GM12878 (cell line): ENCODE measurements at regions not wholly inside any gene's neighbourhood (a gene's known extent, or its start where the extent isn't known, plus 50 kb on each side); places are given as distances from the start of the nearest gene placed in this dataset.

ENCODE experiments used
- ATAC-seq: fragments of 200-7000 bp; cut with Tn5 transposase; 3 replicates; pipeline ENCODE4 v1.9.1; 2020; ENCODE audit warnings: mild to moderate bottlenecking, moderate library complexity
- BruUV-seq: library from RNA; stranded (reverse); fragments of 400-500 nt; replicated peaks from 2 replicates; lab custom pipeline; 2021; lab: Mats Ljungman, UMichigan
- CTCF ChIA-PET: fragments of 300-600 bp; sonication (Branson Sonifier 250); formaldehyde crosslinking; extraction: SDS; loops from one replicate; lab custom pipeline; 2021; ENCODE audit warnings: inconsistent platforms; lab: Yijun Ruan, JAX
- POLR2A ChIA-PET: fragments of 350-600 bp; formaldehyde crosslinking; extraction: SDS; loops from one replicate; lab custom pipeline; 2021; ENCODE audit warnings: inconsistent platforms; lab: Charles Lee
- RAD21 ChIA-PET: fragments of 300-600 bp; sonication (Branson Sonifier 250); formaldehyde crosslinking; loops from one replicate; lab custom pipeline; 2023; ENCODE audit warnings: antibody characterized with exemption; ENCODE audit not compliant: unreplicated experiment; lab: Charles Lee
- SMC1A ChIA-PET: fragments of 300-600 bp; sonication (Branson Sonifier 250); formaldehyde crosslinking; loops from one replicate; lab custom pipeline; 2023; ENCODE audit not compliant: unreplicated experiment, uncharacterized antibody; lab: Charles Lee
- DNase-seq: peaks from one replicate; pipeline ENCODE4 v3.0.0-alpha.2; 2011; ENCODE audit warnings: low read depth, low spot score
- FAIRE-seq: peaks from 3 replicates; lab custom pipeline; 2011; peaks lifted over from hg19 to GRCh38; lab: Jason Lieb, UNC
- H2AFZ ChIP-seq: 2 replicates; pipeline ENCODE4 v1.6.0; 2011; ENCODE audit warnings: low read depth, low read length, control low read depth; ENCODE audit not compliant: control insufficient read depth
- H3K27ac ChIP-seq: 2 replicates; pipeline ENCODE4 v1.5.1; 2011; ENCODE audit warnings: control low read depth; ENCODE audit not compliant: control insufficient read depth, insufficient read depth
- H3K27me3 ChIP-seq, 2 experiments: replicated peaks in 1 of 2; 2 replicates each; pipeline versions ENCODE4 v1.6.0 to v1.6.1; 2011; ENCODE audit warnings: low read length in 1 of 2; ENCODE audit not compliant: control insufficient read depth in 2 of 2, insufficient read depth in 2 of 2
- H3K36me3 ChIP-seq, 2 experiments: 2 replicates each; pipeline ENCODE4 v1.5.1; 2011; ENCODE audit warnings: low read length in 1 of 2; ENCODE audit not compliant: control insufficient read depth in 2 of 2, insufficient read depth in 2 of 2
- H3K4me1 ChIP-seq: 2 replicates; pipeline ENCODE4 v1.6.1; 2011; ENCODE audit warnings: mild to moderate bottlenecking, low read length, moderate library complexity, mixed read lengths; ENCODE audit not compliant: control insufficient read depth, insufficient read depth
- H3K4me2 ChIP-seq: 2 replicates; pipeline ENCODE4 v1.6.0; 2011; ENCODE audit warnings: control low read depth; ENCODE audit not compliant: control insufficient read depth, insufficient read depth
- H3K4me3 ChIP-seq: fragments of 200-600 bp; sonication (generic); 2 replicates; pipeline ENCODE4 v1.5.1; 2016
- H3K79me2 ChIP-seq: 2 replicates; pipeline ENCODE4 v1.6.0; 2011; ENCODE audit warnings: low read length; ENCODE audit not compliant: control insufficient read depth, insufficient read depth
- H3K9ac ChIP-seq: 2 replicates; pipeline ENCODE4 v1.8.0; 2011; ENCODE audit warnings: low read length, control low read depth, mixed read lengths; ENCODE audit not compliant: control insufficient read depth, insufficient read depth
- H3K9me3 ChIP-seq: replicated peaks from 3 replicates; pipeline ENCODE4 v1.5.1; 2011; ENCODE audit warnings: mild to moderate bottlenecking, low read length; ENCODE audit not compliant: control insufficient read depth, insufficient read depth
- H4K20me1 ChIP-seq: 2 replicates; pipeline ENCODE4 v1.6.0; 2011; ENCODE audit not compliant: control insufficient read depth, insufficient read depth
- BCL3 ChIP-seq: IDR thresholded peaks from 2 replicates; pipeline ENCODE4 v1.6.1; 2011; ENCODE audit warnings: borderline replicate concordance, low read depth, mild to moderate bottlenecking, moderate library complexity, low read length; ENCODE audit not compliant: insufficient read depth, poor library complexity, severe bottlenecking
- CEBPB ChIP-seq, 2 experiments: fragments of 150-350 bp in 1 of 2; IDR thresholded peaks; 2 replicates each; pipeline ENCODE4 v1.6.1; 2012 to 2014; ENCODE audit warnings: low read depth in 2 of 2, low read length in 2 of 2, borderline replicate concordance in 1 of 2, inconsistent platforms in 1 of 2
- HDGF ChIP-seq: fragments of 450-650 bp; IDR thresholded peaks from 2 replicates; pipeline ENCODE4 v1.6.1; 2016; ENCODE audit warnings: antibody characterized with exemption
- MEF2B ChIP-seq: fragments of 450-650 bp; IDR thresholded peaks from 2 replicates; pipeline ENCODE4 v1.6.1; 2018; ENCODE audit warnings: mild to moderate bottlenecking, moderate library complexity; ENCODE audit not compliant: partially characterized antibody, poor library complexity, severe bottlenecking
- NBN ChIP-seq: fragments of 450-650 bp; IDR thresholded peaks from 2 replicates; pipeline ENCODE4 v1.6.1; 2016
- NFYA ChIP-seq: IDR thresholded peaks from 2 replicates; pipeline ENCODE4 v1.6.1; 2011; ENCODE audit warnings: low read depth, mild to moderate bottlenecking, low read length, improper control_type of control experiment, borderline replicate concordance
- SPI1 ChIP-seq: IDR thresholded peaks from 2 replicates; pipeline ENCODE4 v1.6.1; 2011; ENCODE audit warnings: low read depth, mild to moderate bottlenecking, low read length, moderate library complexity, borderline replicate concordance; ENCODE audit not compliant: insufficient read depth
- SUPT20H ChIP-seq: IDR thresholded peaks from 2 replicates; pipeline ENCODE4 v1.6.1; 2011; ENCODE audit warnings: low read depth, mild to moderate bottlenecking, low read length, moderate library complexity, borderline replicate concordance; ENCODE audit not compliant: control insufficient read depth
- TCF12 ChIP-seq: IDR thresholded peaks from 2 replicates; pipeline ENCODE4 v1.6.1; 2011; ENCODE audit warnings: low read depth, mild to moderate bottlenecking, low read length
- WGBS: methylation state at CpG from one replicate; pipeline ENCODE4 v1.1.6; 2016; ENCODE audit warnings: low lambda C conversion rate; ENCODE audit not compliant: insufficient replicate concordance, insufficient coverage; ENCODE audit errors: missing lambda C conversion rate; 5-methylcytosine and 5-hydroxymethylcytosine counted together
- in situ Hi-C: fragments of 300-500 bp; cut with MboI; formaldehyde crosslinking; loops from 9 replicates; pipeline ENCODE4 v1.14.3; 2018; ENCODE audit warnings: mixed read lengths
- intact Hi-C: fragments of 100-400 bp; cut with micrococcal nuclease; formaldehyde crosslinking; loops from one replicate; pipeline ENCODE4 v1.14.2; 2022; ENCODE audit not compliant: unreplicated experiment
- TF ChIP-seq, protein P1 (sequence below): IDR thresholded peaks from 2 replicates; pipeline ENCODE4 v1.6.1; 2011; ENCODE audit warnings: low read depth, low read length, improper control_type of control experiment, borderline replicate concordance
- TF ChIP-seq, protein P2 (sequence below): IDR thresholded peaks from 2 replicates; pipeline ENCODE4 v1.6.1; 2012; ENCODE audit warnings: improper control_type of control experiment, low read depth, low read length; ENCODE audit not compliant: insufficient replicate concordance

DNA sequence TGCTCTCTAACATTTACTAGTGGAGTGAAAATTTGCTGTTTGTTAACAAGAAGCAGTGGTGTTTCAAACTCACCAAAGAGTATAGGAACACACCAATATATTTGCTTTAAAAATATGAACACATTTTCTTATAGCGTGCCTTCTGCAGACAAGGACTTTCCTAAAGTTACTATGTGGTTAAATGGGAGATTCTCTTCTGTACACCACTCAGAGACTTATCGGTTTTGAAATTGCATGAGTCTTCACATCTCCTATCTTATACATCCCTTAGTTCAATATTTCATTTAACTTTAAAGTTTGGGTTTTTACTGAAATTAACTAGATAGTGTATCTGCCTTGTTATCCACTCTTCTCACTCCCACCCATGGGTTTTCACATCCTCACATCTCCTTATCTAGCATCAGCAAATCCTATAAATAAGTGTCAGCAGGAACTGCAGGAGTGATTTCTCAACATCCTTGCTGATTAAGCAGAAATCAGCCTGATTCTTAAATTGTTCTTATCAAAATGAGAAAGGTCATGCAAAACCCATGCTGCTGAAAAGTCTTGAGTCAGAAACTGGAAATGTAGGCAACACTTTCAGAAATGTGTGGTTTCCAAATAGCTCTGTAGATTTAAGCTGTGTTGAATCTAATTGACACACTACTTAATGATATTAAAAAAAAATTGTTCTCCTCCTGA lies 1075.6 kb upstream of the GJE1 start (continued):
- no peak for TF ChIP-seq BCL3

DNA sequence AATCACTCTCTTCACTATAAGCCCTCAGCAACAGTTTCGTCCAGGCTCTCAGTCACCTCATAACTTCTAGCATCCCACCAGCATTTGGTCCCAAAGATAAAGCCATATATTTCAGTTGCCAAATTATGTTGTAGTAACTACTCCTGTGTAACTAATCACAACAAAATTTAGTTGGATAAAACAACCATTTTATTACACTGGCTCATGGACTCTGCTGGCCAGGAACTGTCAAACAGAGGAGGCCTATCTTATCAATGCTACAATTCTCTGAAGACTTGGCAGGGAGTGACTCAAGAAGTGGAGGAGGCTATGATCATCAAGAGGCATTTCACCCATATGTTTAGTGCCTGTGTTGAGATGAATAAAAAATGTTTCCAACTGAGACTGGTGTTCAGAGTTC lies 1082.3 kb upstream of the GJE1 start:
- Histone ChIP-seq H3K4me3 (no peak overlapping the region), H3K4me2 (no peak overlapping the region), H2AFZ (no peak overlapping the region), H3K79me2 (no peaks in the 10 kb centered on the region)
- no peak for DNase-seq
- CTCF ChIA-PET = interaction anchor here (0.6 to 1.0 kb wide), 2 partner anchors 21 to 365 kb away, joined by 3 read pairs; no protein-coding TSS in a partner anchor
- TF ChIP-seq, protein P1, sequence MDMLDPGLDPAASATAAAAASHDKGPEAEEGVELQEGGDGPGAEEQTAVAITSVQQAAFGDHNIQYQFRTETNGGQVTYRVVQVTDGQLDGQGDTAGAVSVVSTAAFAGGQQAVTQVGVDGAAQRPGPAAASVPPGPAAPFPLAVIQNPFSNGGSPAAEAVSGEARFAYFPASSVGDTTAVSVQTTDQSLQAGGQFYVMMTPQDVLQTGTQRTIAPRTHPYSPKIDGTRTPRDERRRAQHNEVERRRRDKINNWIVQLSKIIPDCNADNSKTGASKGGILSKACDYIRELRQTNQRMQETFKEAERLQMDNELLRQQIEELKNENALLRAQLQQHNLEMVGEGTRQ = no peak
- TF ChIP-seq NFYA (no peak), MEF2B (no peak), SUPT20H (no peak), SPI1 (no peak), HDGF (no peak), NBN (no peak), CEBPB (IDR thresholded peaks at IDR 0.05; ENCODE audit: borderline replicate concordance in 1 of 2, low read depth in 2 of 2, low read length in 2 of 2) (no peak), TCF12 (no peak)
- TF ChIP-seq, protein P2, sequence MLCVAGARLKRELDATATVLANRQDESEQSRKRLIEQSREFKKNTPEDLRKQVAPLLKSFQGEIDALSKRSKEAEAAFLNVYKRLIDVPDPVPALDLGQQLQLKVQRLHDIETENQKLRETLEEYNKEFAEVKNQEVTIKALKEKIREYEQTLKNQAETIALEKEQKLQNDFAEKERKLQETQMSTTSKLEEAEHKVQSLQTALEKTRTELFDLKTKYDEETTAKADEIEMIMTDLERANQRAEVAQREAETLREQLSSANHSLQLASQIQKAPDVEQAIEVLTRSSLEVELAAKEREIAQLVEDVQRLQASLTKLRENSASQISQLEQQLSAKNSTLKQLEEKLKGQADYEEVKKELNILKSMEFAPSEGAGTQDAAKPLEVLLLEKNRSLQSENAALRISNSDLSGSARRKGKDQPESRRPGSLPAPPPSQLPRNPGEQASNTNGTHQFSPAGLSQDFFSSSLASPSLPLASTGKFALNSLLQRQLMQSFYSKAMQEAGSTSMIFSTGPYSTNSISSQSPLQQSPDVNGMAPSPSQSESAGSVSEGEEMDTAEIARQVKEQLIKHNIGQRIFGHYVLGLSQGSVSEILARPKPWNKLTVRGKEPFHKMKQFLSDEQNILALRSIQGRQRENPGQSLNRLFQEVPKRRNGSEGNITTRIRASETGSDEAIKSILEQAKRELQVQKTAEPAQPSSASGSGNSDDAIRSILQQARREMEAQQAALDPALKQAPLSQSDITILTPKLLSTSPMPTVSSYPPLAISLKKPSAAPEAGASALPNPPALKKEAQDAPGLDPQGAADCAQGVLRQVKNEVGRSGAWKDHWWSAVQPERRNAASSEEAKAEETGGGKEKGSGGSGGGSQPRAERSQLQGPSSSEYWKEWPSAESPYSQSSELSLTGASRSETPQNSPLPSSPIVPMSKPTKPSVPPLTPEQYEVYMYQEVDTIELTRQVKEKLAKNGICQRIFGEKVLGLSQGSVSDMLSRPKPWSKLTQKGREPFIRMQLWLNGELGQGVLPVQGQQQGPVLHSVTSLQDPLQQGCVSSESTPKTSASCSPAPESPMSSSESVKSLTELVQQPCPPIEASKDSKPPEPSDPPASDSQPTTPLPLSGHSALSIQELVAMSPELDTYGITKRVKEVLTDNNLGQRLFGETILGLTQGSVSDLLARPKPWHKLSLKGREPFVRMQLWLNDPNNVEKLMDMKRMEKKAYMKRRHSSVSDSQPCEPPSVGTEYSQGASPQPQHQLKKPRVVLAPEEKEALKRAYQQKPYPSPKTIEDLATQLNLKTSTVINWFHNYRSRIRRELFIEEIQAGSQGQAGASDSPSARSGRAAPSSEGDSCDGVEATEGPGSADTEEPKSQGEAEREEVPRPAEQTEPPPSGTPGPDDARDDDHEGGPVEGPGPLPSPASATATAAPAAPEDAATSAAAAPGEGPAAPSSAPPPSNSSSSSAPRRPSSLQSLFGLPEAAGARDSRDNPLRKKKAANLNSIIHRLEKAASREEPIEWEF = no peak
- TF ChIP-seq, all 136 proteins: peak for 0
- in situ Hi-C loops (no loop called here), intact Hi-C loops (no loop called here)
- H3K27me3 ChIP-seq = no peaks in the 10 kb centered on the region
- H3K27ac ChIP-seq = no peak overlapping the region
- BruUV-seq = no TSS peak
- no peaks in the 10 kb centered on the region for H3K4me1 ChIP-seq
- no peaks in the 10 kb centered on the region for H4K20me1 ChIP-seq
- ChIA-PET SMC1A (interaction anchor here (0.9 to 1.5 kb wide), 2 partner anchors 8 to 195 kb away, joined by 3 to 4 read pairs; no protein-coding TSS in a partner anchor), POLR2A (no interaction called here), RAD21 (no interaction called here)
- FAIRE-seq (no peak), ATAC-seq (no peak)
- 0% methylated on average over 1 of the region's 1 CpG for WGBS
- no peak overlapping the region for H3K9ac ChIP-seq
- H3K9me3 ChIP-seq = no peaks in the 10 kb centered on the region
- H3K36me3 ChIP-seq = no peaks in the 10 kb centered on the region
